ENCODE measurements at regions not wholly inside any gene's neighbourhood (a gene's known extent, or its start where the extent isn't known, plus 50 kb on each side); places are given as distances from the start of the nearest gene placed in this dataset.

GRCh38 chr9:89915187-89915586 lies 310.4 kb downstream of the GADD45G start:
- no peak for TF ChIP-seq CTCF (IDR thresholded peaks at IDR 0.05; ENCODE audit: extremely low read depth, low read depth, low read length)
- Histone ChIP-seq H3K4me2 (ENCODE audit: insufficient read depth, low read length) (no peak overlapping the region), H4K20me1 (ENCODE audit: insufficient read depth, low read length) (no peaks in the 10 kb centered on the region), H3K9me3 (ENCODE audit: low read depth, low read length) (no peaks in the 10 kb centered on the region), H3K79me2 (ENCODE audit: insufficient read depth, low read length) (no peaks in the 10 kb centered on the region), H3K4me3 (ENCODE audit: insufficient read depth, low read length) (no peak overlapping the region), H3K27ac (ENCODE audit: low read depth, low read length) (no peak overlapping the region), H3K4me1 (ENCODE audit: insufficient read depth, low read length) (no peaks in the 10 kb centered on the region), H2AFZ (ENCODE audit: low read length) (no peak overlapping the region), H3K36me3 (ENCODE audit: insufficient read depth, low read length) (no peaks in the 10 kb centered on the region), H3K27me3 (ENCODE audit: insufficient read depth, low read length) (no peaks in the 10 kb centered on the region)
- DNase-seq (ENCODE audit: insufficient read length, low spot score, missing footprints) = no peak

- DNase-seq (ENCODE audit: insufficient read length, low spot score, missing footprints) = no peak
- Histone ChIP-seq H2AFZ (ENCODE audit: low read length) (no peak overlapping the region), H3K79me2 (ENCODE audit: insufficient read depth, low read length) (no peaks in the 10 kb centered on the region), H3K4me1 (ENCODE audit: insufficient read depth, low read length) (no peaks in the 10 kb centered on the region), H4K20me1 (ENCODE audit: insufficient read depth, low read length) (no peaks in the 10 kb centered on the region), H3K36me3 (ENCODE audit: insufficient read depth, low read length) (no peaks in the 10 kb centered on the region), H3K27ac (ENCODE audit: low read depth, low read length) (no peak overlapping the region), H3K9me3 (ENCODE audit: low read depth, low read length) (no peaks in the 10 kb centered on the region), H3K4me3 (ENCODE audit: insufficient read depth, low read length) (no peak overlapping the region), H3K4me2 (ENCODE audit: insufficient read depth, low read length) (no peak overlapping the region), H3K27me3 (ENCODE audit: insufficient read depth, low read length) (no peaks in the 10 kb centered on the region)
- no peak for TF ChIP-seq CTCF (IDR thresholded peaks at IDR 0.05; ENCODE audit: extremely low read depth, low read depth, low read length)
Measured at GRCh38 chr9:89916001-89916597, 311.3 kb downstream of the GADD45G start.

- no peak for DNase-seq (ENCODE audit: insufficient read length, low spot score, missing footprints)
- Histone ChIP-seq H4K20me1 (ENCODE audit: insufficient read depth, low read length) (no peaks in the 10 kb centered on the region), H3K4me1 (ENCODE audit: insufficient read depth, low read length) (no peaks in the 10 kb centered on the region), H2AFZ (ENCODE audit: low read length) (no peak overlapping the region), H3K27ac (ENCODE audit: low read depth, low read length) (no peak overlapping the region), H3K79me2 (ENCODE audit: insufficient read depth, low read length) (no peaks in the 10 kb centered on the region), H3K9me3 (ENCODE audit: low read depth, low read length) (no peaks in the 10 kb centered on the region), H3K36me3 (ENCODE audit: insufficient read depth, low read length) (no peaks in the 10 kb centered on the region), H3K27me3 (ENCODE audit: insufficient read depth, low read length) (no peaks in the 10 kb centered on the region), H3K4me3 (ENCODE audit: insufficient read depth, low read length) (no peak overlapping the region), H3K4me2 (ENCODE audit: insufficient read depth, low read length) (no peak overlapping the region)
- no peak for TF ChIP-seq CTCF (IDR thresholded peaks at IDR 0.05; ENCODE audit: extremely low read depth, low read depth, low read length)
Measured at GRCh38 chr9:89917861-89918260, 313.0 kb downstream of the GADD45G start.

- no peak overlapping the region for H3K27ac ChIP-seq (ENCODE audit: low read depth, low read length)
- no peaks in the 10 kb centered on the region for H3K4me1 ChIP-seq (ENCODE audit: insufficient read depth, low read length)
Measured at GRCh38 chr9:89919171-89919681, 314.4 kb downstream of the GADD45G start.

More at GRCh38 chr9:89919171-89919681, 314.4 kb downstream of the GADD45G start:
- no peak for DNase-seq (ENCODE audit: insufficient read length, low spot score, missing footprints)
- Histone ChIP-seq H2AFZ (ENCODE audit: low read length) (no peak overlapping the region), H3K4me2 (ENCODE audit: insufficient read depth, low read length) (no peak overlapping the region), H3K27me3 (ENCODE audit: insufficient read depth, low read length) (no peaks in the 10 kb centered on the region), H3K9me3 (ENCODE audit: low read depth, low read length) (no peaks in the 10 kb centered on the region), H3K79me2 (ENCODE audit: insufficient read depth, low read length) (no peaks in the 10 kb centered on the region), H4K20me1 (ENCODE audit: insufficient read depth, low read length) (no peaks in the 10 kb centered on the region), H3K36me3 (ENCODE audit: insufficient read depth, low read length) (no peaks in the 10 kb centered on the region), H3K4me3 (ENCODE audit: insufficient read depth, low read length) (no peak overlapping the region)
- no peak for TF ChIP-seq CTCF (IDR thresholded peaks at IDR 0.05; ENCODE audit: extremely low read depth, low read depth, low read length)
